A549 (cell line): ENCODE measurements at regions not wholly inside any gene's neighbourhood (a gene's known extent, or its start where the extent isn't known, plus 50 kb on each side); places are given as distances from the start of the nearest gene placed in this dataset.

Experiments
- ATAC-seq, 2 experiments: fragments of 200-7000 bp in 1 of 2; fragments of >200 bp in 1 of 2; cut with Nextera tagmentation in 1 of 2; cut with Tn5 transposase in 1 of 2; 3 replicates each; pipeline versions ENCODE4 v1.8.0 to v1.9.1; 2018 to 2020; ENCODE audit warnings: mild to moderate bottlenecking in 1 of 2, moderate library complexity in 1 of 2
- CTCF ChIA-PET: fragments of 300-600 bp; sonication (Branson Sonifier 250); formaldehyde crosslinking; extraction: SDS; loops from one replicate; lab custom pipeline; 2021; ENCODE audit warnings: antibody characterized with exemption, inconsistent platforms; lab: Yijun Ruan, JAX
- POLR2A ChIA-PET: fragments of 350-600 bp; formaldehyde crosslinking; extraction: SDS; loops from one replicate; lab custom pipeline; 2021; ENCODE audit warnings: antibody characterized with exemption, inconsistent platforms; lab: Yijun Ruan, JAX
- DNase-seq, 2 experiments: peaks; one replicate each; pipeline versions ENCODE4 v3.0.0 to v3.0.0-alpha.2; 2011 to 2016; ENCODE audit warnings: low read depth in 1 of 2, low spot score in 1 of 2
- FAIRE-seq: peaks from 2 replicates; lab custom pipeline; 2011; peaks lifted over from hg19 to GRCh38; lab: Jason Lieb, UNC
- H3K27ac ChIP-seq, 2 experiments: fragments of >200 bp; sonication (Bioruptor Twin); formaldehyde crosslinking; 3 replicates each; pipeline ENCODE4 v1.5.1; 2016 to 2017
- H3K4me1 ChIP-seq: fragments of >200 bp; sonication (Bioruptor Twin); formaldehyde crosslinking; 3 replicates; pipeline ENCODE4 v1.6.1; 2016
- H3K4me2 ChIP-seq: fragments of >200 bp; sonication (Bioruptor Twin); formaldehyde crosslinking; 3 replicates; pipeline ENCODE4 v1.6.1; 2016
- H3K4me3 ChIP-seq: fragments of >200 bp; sonication (Bioruptor Twin); formaldehyde crosslinking; 3 replicates; pipeline ENCODE4 v1.5.1; 2016
- H3K9me3 ChIP-seq: fragments of >200 bp; sonication (Bioruptor Twin); formaldehyde crosslinking; 3 replicates; pipeline ENCODE4 v1.6.1; 2016
- CBX2 ChIP-seq: fragments of 200-600 bp; sonication (generic); IDR thresholded peaks from 2 replicates; pipeline ENCODE4 v1.6.1; 2016; ENCODE audit warnings: low read depth, mild to moderate bottlenecking, borderline replicate concordance
- CBX8 ChIP-seq: fragments of 200-600 bp; sonication (generic); IDR thresholded peaks from 2 replicates; pipeline ENCODE4 v1.6.1; 2016
- CEBPB ChIP-seq, 2 experiments: fragments of >200 bp in 1 of 2; sonication (Bioruptor Twin) in 1 of 2; formaldehyde crosslinking in 1 of 2; IDR thresholded peaks; 2 replicates each; pipeline ENCODE4 v1.6.1; 2012 to 2016
- EHMT2 ChIP-seq: fragments of 200-600 bp; sonication (generic); IDR thresholded peaks from 2 replicates; pipeline ENCODE4 v1.6.1; 2016; ENCODE audit warnings: antibody characterized with exemption, low read depth, mild to moderate bottlenecking, moderate library complexity
- ESRRA ChIP-seq: fragments of 150-350 bp; IDR thresholded peaks from 2 replicates; pipeline ENCODE4 v1.6.1; 2014; ENCODE audit warnings: mild to moderate bottlenecking, low read length, borderline replicate concordance
- FOXS1 ChIP-seq: fragments of 250-450 bp; sonication (Bioruptor Pico); IDR thresholded peaks from 2 replicates; pipeline ENCODE4 v1.5.0; 2020; ENCODE audit warnings: mild to moderate bottlenecking, moderate library complexity
- GATA3 ChIP-seq: IDR thresholded peaks from 2 replicates; pipeline ENCODE4 v1.6.1; 2012; ENCODE audit warnings: borderline replicate concordance
- HOXA7 ChIP-seq: fragments of 250-450 bp; sonication (Bioruptor Pico); IDR thresholded peaks from 2 replicates; pipeline ENCODE4 v1.5.0; 2020; ENCODE audit warnings: mild to moderate bottlenecking, moderate library complexity
- HOXB13 ChIP-seq: fragments of 250-450 bp; sonication (Bioruptor Pico); IDR thresholded peaks from 2 replicates; pipeline ENCODE4 v1.5.0; 2020; ENCODE audit warnings: low read depth, mild to moderate bottlenecking, moderate library complexity
- HOXB5 ChIP-seq: fragments of 250-450 bp; sonication (Bioruptor Pico); IDR thresholded peaks from 2 replicates; pipeline ENCODE4 v1.5.0; 2020; ENCODE audit warnings: mild to moderate bottlenecking, moderate library complexity
- KDM1A ChIP-seq: fragments of 200-600 bp; sonication (generic); IDR thresholded peaks from 2 replicates; pipeline ENCODE4 v1.6.1; 2016; ENCODE audit warnings: low read depth, mild to moderate bottlenecking
- KDM5A ChIP-seq: fragments of 200-600 bp; sonication (generic); IDR thresholded peaks from 2 replicates; pipeline ENCODE4 v1.6.1; 2016; ENCODE audit warnings: antibody characterized with exemption, mild to moderate bottlenecking
- MAFK ChIP-seq: fragments of 450-650 bp; IDR thresholded peaks from 2 replicates; pipeline ENCODE4 v1.6.1; 2014; ENCODE audit not compliant: partially characterized antibody
- MYC ChIP-seq: IDR thresholded peaks from 2 replicates; pipeline ENCODE4 v1.6.1; 2012; ENCODE audit warnings: mild to moderate bottlenecking, inconsistent platforms, low read length, improper control_type of control experiment, borderline replicate concordance
- NFE2L2 ChIP-seq: fragments of 150-350 bp; conservative IDR thresholded peaks from 2 replicates; pipeline ENCODE4 v1.6.1; 2014; ENCODE audit warnings: low read length
- RAD21 ChIP-seq, 2 experiments: fragments of >200 bp in 1 of 2; sonication (Bioruptor Twin) in 1 of 2; formaldehyde crosslinking in 1 of 2; IDR thresholded peaks in 1 of 2; conservative IDR thresholded peaks in 1 of 2; 2 replicates in 1 of 2; 3 replicates in 1 of 2; pipeline ENCODE4 v1.6.1; 2012 to 2018; ENCODE audit warnings: inconsistent platforms in 1 of 2
- TFCP2L1 ChIP-seq: fragments of 250-450 bp; sonication (Bioruptor Pico); IDR thresholded peaks from 2 replicates; pipeline ENCODE4 v1.5.0; 2021; ENCODE audit warnings: mild to moderate bottlenecking
- WGBS: methylation state at CpG from one replicate; pipeline ENCODE4 v1.1.6; 2017; ENCODE audit errors: missing lambda C conversion rate; 5-methylcytosine and 5-hydroxymethylcytosine counted together
- TF ChIP-seq, protein P1 (sequence below): fragments of >200 bp; sonication (Bioruptor Twin); formaldehyde crosslinking; IDR thresholded peaks from 3 replicates; pipeline ENCODE4 v1.5.1; 2016
- TF ChIP-seq, protein P2 (sequence below): fragments of >200 bp; sonication (Bioruptor Twin); formaldehyde crosslinking; IDR thresholded peaks from 2 replicates; pipeline ENCODE4 v1.6.1; 2016
- TF ChIP-seq, protein P3 (sequence below): fragments of 250-450 bp; sonication (Bioruptor Pico); IDR thresholded peaks from 2 replicates; pipeline ENCODE4 v1.5.0; 2020; ENCODE audit warnings: low read depth, mild to moderate bottlenecking, moderate library complexity
- TF ChIP-seq, protein P4 (sequence below): IDR thresholded peaks from 2 replicates; pipeline ENCODE4 v1.6.1; 2012; ENCODE audit warnings: low read depth, borderline replicate concordance
- TF ChIP-seq, protein P5 (sequence below): IDR thresholded peaks from 2 replicates; pipeline ENCODE4 v1.6.1; 2012

DNA sequence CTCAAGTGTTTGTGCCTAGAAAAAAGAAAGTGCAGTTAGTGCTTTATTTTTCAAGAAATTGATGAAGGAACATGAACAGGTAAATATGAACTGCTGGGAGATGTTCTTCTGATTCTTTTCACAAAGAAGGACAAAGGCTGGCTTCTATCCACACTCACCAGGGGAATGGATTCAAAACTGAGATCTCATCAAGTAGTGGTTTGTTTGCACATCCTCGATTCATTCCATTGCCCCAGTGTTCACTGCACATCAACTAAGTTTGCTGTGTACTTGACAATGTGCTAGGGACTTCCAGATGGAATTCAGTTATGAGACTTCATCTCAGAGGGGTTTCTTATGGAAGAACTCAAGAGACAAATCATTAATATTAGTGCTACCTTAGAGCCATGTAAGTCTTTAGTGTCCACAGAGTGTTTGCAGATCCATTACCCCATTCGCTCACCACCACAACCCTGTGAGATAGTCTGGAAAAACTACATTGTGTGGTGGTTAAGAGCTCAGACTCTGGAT lies 332.9 kb upstream of the PPP2R3A start:
- Histone ChIP-seq H3K4me3 (no peak overlapping the region), H3K4me1 (no peaks in the 10 kb centered on the region), H3K9me3 (no peaks in the 10 kb centered on the region), H3K4me2 (no peak overlapping the region), H3K27ac (no peak overlapping the region)
- ChIA-PET CTCF (no interaction called here), POLR2A (no interaction called here)
- FAIRE-seq (no peak), ATAC-seq (no peak), DNase-seq (no peak)
- TF ChIP-seq NFE2L2, result no peak
- TF ChIP-seq MYC, result no peak
- no peak for TF ChIP-seq HOXB13 (CRISPR knock-in tag)
- WGBS, result 8% methylated on average over 2 of the region's 2 CpGs

DNA sequence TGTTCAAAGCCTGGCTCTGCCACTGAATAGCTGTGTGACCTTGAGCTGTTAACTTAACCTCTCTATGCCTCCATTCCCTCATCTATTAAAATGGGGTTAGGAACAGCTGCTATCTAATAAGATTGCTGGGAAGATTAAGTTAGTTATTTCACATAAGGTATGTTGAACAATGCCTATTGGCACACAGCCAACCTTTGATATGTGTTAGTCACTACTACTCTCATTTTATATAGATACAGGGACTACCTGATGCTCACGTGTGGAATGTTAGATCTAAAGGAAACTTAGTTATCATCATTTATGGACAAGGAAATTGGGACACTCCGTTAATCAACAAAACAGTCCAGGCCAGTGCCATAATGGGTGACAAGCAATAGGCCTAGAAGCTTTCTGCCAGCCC lies 332.4 kb upstream of the PPP2R3A start:
- no peak overlapping the region for H3K27ac ChIP-seq
- ChIA-PET CTCF (no interaction called here), POLR2A (no interaction called here)
- H3K4me1 ChIP-seq, result no peaks in the 10 kb centered on the region
- WGBS, result 0% methylated on average over 2 of the region's 2 CpGs
- DNase-seq, result no peak
- no peak overlapping the region for H3K4me3 ChIP-seq
- ATAC-seq, result no peak
- TF ChIP-seq HOXB13 (CRISPR knock-in tag) (no peak), HOXB5 (no peak), EHMT2 (no peak), RAD21 (conservative IDR thresholded peaks at IDR 0.05 in 1 of 2, IDR thresholded peaks at IDR 0.05 in 1 of 2) (no peak), TFCP2L1 (CRISPR knock-in tag) (no peak), MAFK (no peak), GATA3 (no peak)
- TF ChIP-seq, protein P1, sequence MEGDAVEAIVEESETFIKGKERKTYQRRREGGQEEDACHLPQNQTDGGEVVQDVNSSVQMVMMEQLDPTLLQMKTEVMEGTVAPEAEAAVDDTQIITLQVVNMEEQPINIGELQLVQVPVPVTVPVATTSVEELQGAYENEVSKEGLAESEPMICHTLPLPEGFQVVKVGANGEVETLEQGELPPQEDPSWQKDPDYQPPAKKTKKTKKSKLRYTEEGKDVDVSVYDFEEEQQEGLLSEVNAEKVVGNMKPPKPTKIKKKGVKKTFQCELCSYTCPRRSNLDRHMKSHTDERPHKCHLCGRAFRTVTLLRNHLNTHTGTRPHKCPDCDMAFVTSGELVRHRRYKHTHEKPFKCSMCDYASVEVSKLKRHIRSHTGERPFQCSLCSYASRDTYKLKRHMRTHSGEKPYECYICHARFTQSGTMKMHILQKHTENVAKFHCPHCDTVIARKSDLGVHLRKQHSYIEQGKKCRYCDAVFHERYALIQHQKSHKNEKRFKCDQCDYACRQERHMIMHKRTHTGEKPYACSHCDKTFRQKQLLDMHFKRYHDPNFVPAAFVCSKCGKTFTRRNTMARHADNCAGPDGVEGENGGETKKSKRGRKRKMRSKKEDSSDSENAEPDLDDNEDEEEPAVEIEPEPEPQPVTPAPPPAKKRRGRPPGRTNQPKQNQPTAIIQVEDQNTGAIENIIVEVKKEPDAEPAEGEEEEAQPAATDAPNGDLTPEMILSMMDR, result no peak
- H3K9me3 ChIP-seq, result no peaks in the 10 kb centered on the region
- FAIRE-seq, result no peak
- H3K4me2 ChIP-seq, result no peak overlapping the region

DNA sequence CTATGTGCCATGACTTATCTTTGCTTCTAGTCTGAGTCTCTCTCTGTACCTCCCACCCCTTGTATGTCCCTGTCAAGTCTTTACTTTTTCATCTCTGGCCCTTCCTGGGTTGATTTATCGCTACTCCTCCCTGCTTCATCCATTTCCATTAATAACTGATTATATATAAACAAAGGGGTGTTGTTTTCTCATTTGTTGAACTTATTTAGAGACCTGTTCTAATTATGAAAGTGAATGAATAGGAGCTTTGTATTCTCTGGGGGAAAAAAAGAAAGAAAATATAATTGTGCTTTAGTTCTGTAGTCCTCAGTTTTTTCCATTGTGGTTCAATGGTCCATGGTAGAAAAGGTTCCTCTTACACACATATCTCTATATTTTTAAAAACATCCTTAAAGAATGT lies 328.9 kb upstream of the PPP2R3A start:
- FAIRE-seq, result no peak
- POLR2A ChIA-PET, result no interaction called here
- no peak for TF ChIP-seq TFCP2L1 (CRISPR knock-in tag)
- no peak for TF ChIP-seq CBX8
- TF ChIP-seq HOXA7, result no peak
- TF ChIP-seq CBX2, result no peak
- TF ChIP-seq KDM1A, result no peak
- ATAC-seq, result no peak
- Histone ChIP-seq H3K27ac (no peak overlapping the region), H3K4me3 (no peak overlapping the region), H3K4me2 (no peak overlapping the region), H3K9me3 (no peaks in the 10 kb centered on the region), H3K4me1 (no peaks in the 10 kb centered on the region)
- CTCF ChIA-PET, result interaction anchor here (0.6 kb wide), 1 partner anchor 600 kb away, joined by 4 read pairs; no protein-coding TSS in a partner anchor
- DNase-seq, result no peak
- 5% methylated on average over 1 of the region's 1 CpG for WGBS

DNA sequence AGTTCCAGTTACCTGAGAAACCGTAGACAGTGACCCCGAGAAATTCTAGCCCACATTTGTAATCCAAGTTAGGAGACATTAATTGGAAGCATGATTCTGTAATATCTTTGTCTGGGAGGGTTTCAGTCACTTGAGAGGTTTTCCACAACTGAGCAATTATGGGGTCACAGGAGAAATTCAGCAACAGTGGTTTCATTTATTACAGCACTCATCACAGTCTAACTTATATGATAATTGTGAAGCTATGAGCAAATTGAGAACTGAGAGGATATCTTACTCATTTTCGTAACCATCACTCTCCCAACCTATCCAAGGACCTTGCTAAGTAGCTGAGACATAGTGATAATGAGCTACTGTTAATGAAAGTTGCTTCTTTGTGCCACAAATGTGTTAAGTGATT lies 328.5 kb upstream of the PPP2R3A start:
- ChIA-PET POLR2A (no interaction called here), CTCF (interaction anchor here (0.6 kb wide), 1 partner anchor 600 kb away, joined by 4 read pairs; no protein-coding TSS in a partner anchor)
- no peaks in the 10 kb centered on the region for H3K9me3 ChIP-seq
- no peak overlapping the region for H3K27ac ChIP-seq
- no peak for TF ChIP-seq CEBPB (IDR thresholded peaks at IDR 0.05)
- no peak for TF ChIP-seq CBX2
- TF ChIP-seq MAFK, result no peak
- no peak for TF ChIP-seq KDM5A
- TF ChIP-seq FOXS1 (CRISPR knock-in tag), result no peak
- TF ChIP-seq, protein P2, sequence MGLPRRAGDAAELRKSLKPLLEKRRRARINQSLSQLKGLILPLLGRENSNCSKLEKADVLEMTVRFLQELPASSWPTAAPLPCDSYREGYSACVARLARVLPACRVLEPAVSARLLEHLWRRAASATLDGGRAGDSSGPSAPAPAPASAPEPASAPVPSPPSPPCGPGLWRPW, result no peak
- no peak for TF ChIP-seq ESRRA
- TF ChIP-seq, protein P1, result no peak
- TF ChIP-seq, protein P3, sequence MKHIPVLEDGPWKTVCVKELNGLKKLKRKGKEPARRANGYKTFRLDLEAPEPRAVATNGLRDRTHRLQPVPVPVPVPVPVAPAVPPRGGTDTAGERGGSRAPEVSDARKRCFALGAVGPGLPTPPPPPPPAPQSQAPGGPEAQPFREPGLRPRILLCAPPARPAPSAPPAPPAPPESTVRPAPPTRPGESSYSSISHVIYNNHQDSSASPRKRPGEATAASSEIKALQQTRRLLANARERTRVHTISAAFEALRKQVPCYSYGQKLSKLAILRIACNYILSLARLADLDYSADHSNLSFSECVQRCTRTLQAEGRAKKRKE (CRISPR knock-in tag), result no peak
- TF ChIP-seq CBX8, result no peak
- TF ChIP-seq KDM1A, result no peak
- TF ChIP-seq, protein P4, sequence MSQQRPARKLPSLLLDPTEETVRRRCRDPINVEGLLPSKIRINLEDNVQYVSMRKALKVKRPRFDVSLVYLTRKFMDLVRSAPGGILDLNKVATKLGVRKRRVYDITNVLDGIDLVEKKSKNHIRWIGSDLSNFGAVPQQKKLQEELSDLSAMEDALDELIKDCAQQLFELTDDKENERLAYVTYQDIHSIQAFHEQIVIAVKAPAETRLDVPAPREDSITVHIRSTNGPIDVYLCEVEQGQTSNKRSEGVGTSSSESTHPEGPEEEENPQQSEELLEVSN, result no peak
- TF ChIP-seq, protein P5, sequence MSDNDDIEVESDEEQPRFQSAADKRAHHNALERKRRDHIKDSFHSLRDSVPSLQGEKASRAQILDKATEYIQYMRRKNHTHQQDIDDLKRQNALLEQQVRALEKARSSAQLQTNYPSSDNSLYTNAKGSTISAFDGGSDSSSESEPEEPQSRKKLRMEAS, result no peak
- no peak for TF ChIP-seq HOXB5
- no peak for TF ChIP-seq MYC
- no peaks in the 10 kb centered on the region for H3K4me1 ChIP-seq
- 4% methylated on average over 3 of the region's 3 CpGs for WGBS
- H3K4me3 ChIP-seq, result no peak overlapping the region
- no peak overlapping the region for H3K4me2 ChIP-seq
- DNase-seq (no peak), ATAC-seq (no peak), FAIRE-seq (no peak)
